ENCODE measurements at regions not wholly inside any gene's neighbourhood (a gene's known extent, or its start where the extent isn't known, plus 50 kb on each side); places are given as distances from the start of the nearest gene placed in this dataset.

- H3K4me3 ChIP-seq = no peak overlapping the region
- no peaks in the 10 kb centered on the region for H3K27me3 ChIP-seq
- no peak for DNase-seq
- intact Hi-C loops (cut with DNase I) = no loop called here
- TF ChIP-seq POLR2A (IDR thresholded peaks at IDR 0.05) (no peak), CTCF (IDR thresholded peaks at IDR 0.05) (no peak)
- H3K9me3 ChIP-seq = no peaks in the 10 kb centered on the region
- no peaks in the 10 kb centered on the region for H3K36me3 ChIP-seq
- H3K4me1 ChIP-seq (ENCODE audit: insufficient read depth) = no peaks in the 10 kb centered on the region
- no peak overlapping the region for H3K27ac ChIP-seq
Measured at GRCh38 chr4:120452001-120452400, 385.4 kb upstream of the MAD2L1 start.

GRCh38 chr4:120447774-120448173, 381.1 kb upstream of the MAD2L1 start:
- WGBS, 3 donors = 12 to 28% (median 23%) methylated on average over 1 of the region's 1 CpG

GRCh38 chr4:120446051-120446567, 379.5 kb upstream of the MAD2L1 start:
- Histone ChIP-seq H3K4me1 (ENCODE audit: insufficient read depth) (no peaks in the 10 kb centered on the region), H3K27ac (no peak overlapping the region), H3K36me3 (no peaks in the 10 kb centered on the region), H3K4me3 (no peak overlapping the region), H3K27me3 (no peaks in the 10 kb centered on the region), H3K9me3 (no peaks in the 10 kb centered on the region)
- no peak for DNase-seq
- intact Hi-C loops (cut with DNase I) = no loop called here
- TF ChIP-seq POLR2A (IDR thresholded peaks at IDR 0.05) (no peak), EP300 (IDR thresholded peaks at IDR 0.05) (no peak), CTCF (IDR thresholded peaks at IDR 0.05) (no peak)
- 90 to 94% (median 93%) methylated on average over 1 of the region's 1 CpG for WGBS, 3 donors

More at GRCh38 chr4:120447774-120448173, 381.1 kb upstream of the MAD2L1 start:
- Histone ChIP-seq H3K9me3 (no peaks in the 10 kb centered on the region), H3K36me3 (no peaks in the 10 kb centered on the region), H3K4me1 (ENCODE audit: insufficient read depth) (no peaks in the 10 kb centered on the region), H3K4me3 (no peak overlapping the region), H3K27me3 (no peaks in the 10 kb centered on the region), H3K27ac (no peak overlapping the region)
- intact Hi-C loops (cut with DNase I) = no loop called here
- TF ChIP-seq CTCF (IDR thresholded peaks at IDR 0.05) (no peak), POLR2A (IDR thresholded peaks at IDR 0.05) (no peak), EP300 (IDR thresholded peaks at IDR 0.05) (no peak)
- no peak for DNase-seq

GRCh38 chr4:120445186-120445585, 378.5 kb upstream of the MAD2L1 start:
- intact Hi-C loops (cut with DNase I) = no loop called here
- no peaks in the 10 kb centered on the region for H3K36me3 ChIP-seq
- DNase-seq = no peak
- H3K4me1 ChIP-seq (ENCODE audit: insufficient read depth) = no peaks in the 10 kb centered on the region
- no peaks in the 10 kb centered on the region for H3K9me3 ChIP-seq
- H3K4me3 ChIP-seq = no peak overlapping the region
- H3K27ac ChIP-seq = no peak overlapping the region
- no peaks in the 10 kb centered on the region for H3K27me3 ChIP-seq
- 94 to 100% (median 96%) methylated on average over 1 of the region's 1 CpG for WGBS, 3 donors
- no peak for TF ChIP-seq CTCF (IDR thresholded peaks at IDR 0.05)
- no peak for TF ChIP-seq EP300 (IDR thresholded peaks at IDR 0.05)

GRCh38 chr4:120443116-120443515, 376.5 kb upstream of the MAD2L1 start:
- no peaks in the 10 kb centered on the region for H3K36me3 ChIP-seq
- no peak overlapping the region for H3K27ac ChIP-seq
- no peak for DNase-seq
- no peaks in the 10 kb centered on the region for H3K9me3 ChIP-seq
- 74 to 87% (median 81%) methylated on average over 1 of the region's 1 CpG for WGBS, 3 donors
- H3K4me3 ChIP-seq = no peak overlapping the region
- intact Hi-C loops (cut with DNase I) = no loop called here
- TF ChIP-seq POLR2A (IDR thresholded peaks at IDR 0.05) = no peak
- TF ChIP-seq CTCF (IDR thresholded peaks at IDR 0.05) = no peak
- no peak for TF ChIP-seq EP300 (IDR thresholded peaks at IDR 0.05)
- no peaks in the 10 kb centered on the region for H3K27me3 ChIP-seq
- H3K4me1 ChIP-seq (ENCODE audit: insufficient read depth) = no peaks in the 10 kb centered on the region

All from ovary (tissue), 7 donors.